Body of pancreas (tissue), 4 donors: ENCODE measurements at regions not wholly inside any gene's neighbourhood (a gene's known extent, or its start where the extent isn't known, plus 50 kb on each side); places are given as distances from the start of the nearest gene placed in this dataset.
A peak's percentile ranks its signal among the peaks of the same experiment; 100 is the strongest.
"Not testable (repeated sequence)": the region's sequence is repeated elsewhere in the genome, so short reads cannot be mapped to it uniquely, and the experiment has no call there.

Source experiments
- ATAC-seq: fragments of 150-250 bp; one replicate; pipeline ENCODE4 v1.9.1; 2016
- DNase-seq, 4 donors: peaks; one replicate each; pipeline ENCODE4 v3.0.0-alpha.2; 2019
- H3K27ac ChIP-seq, 4 donors: fragments of 200-600 bp; sonication (generic); 1 replicate in 3 of 4; 2 replicates in 1 of 4; pipeline versions ENCODE4 v1.5.1 to v1.6.1; 2016 to 2019; ENCODE audit warnings: mild to moderate bottlenecking in 1 of 4, mixed read lengths in 1 of 4, moderate library complexity in 1 of 4
- H3K27me3 ChIP-seq, 2 donors: fragments of 200-600 bp; sonication (generic); one replicate each; pipeline ENCODE4 v1.6.0; 2016; ENCODE audit warnings: mild to moderate bottlenecking in 1 of 2
- H3K36me3 ChIP-seq, 2 donors: fragments of 200-600 bp; sonication (generic); replicated peaks in 1 of 2; 2 replicates each; pipeline ENCODE4 v1.5.1; 2016; ENCODE audit warnings: low read depth in 2 of 2; ENCODE audit not compliant: insufficient read depth in 1 of 2
- H3K4me1 ChIP-seq: fragments of 200-600 bp; sonication (generic); one replicate; pipeline ENCODE4 v1.6.0; 2016
- H3K4me3 ChIP-seq, 2 donors: fragments of 200-600 bp; sonication (generic); 1 replicate in 1 of 2; 2 replicates in 1 of 2; pipeline ENCODE4 v1.5.1; 2016 to 2019
- H3K9me3 ChIP-seq, 3 donors: fragments of 200-600 bp; sonication (generic); 1 replicate in 2 of 3; 2 replicates in 1 of 3; pipeline ENCODE4 v1.5.1; 2016
- CTCF ChIP-seq, 7 experiments: fragments of 450-650 bp in 4 of 7; fragments of 200-600 bp in 3 of 7; sonication (generic) in 3 of 7; IDR thresholded peaks; one replicate each; pipeline ENCODE4 v1.5.1; 2016 to 2019; ENCODE audit warnings: antibody characterized with exemption in 7 of 7
- POLR2A ChIP-seq, 3 donors: fragments of 450-650 bp; IDR thresholded peaks; one replicate each; pipeline ENCODE4 v1.6.1; 2016; ENCODE audit warnings: antibody characterized with exemption in 3 of 3, mild to moderate bottlenecking in 2 of 3
- WGBS, 2 donors: methylation state at CpG; one replicate each; pipeline ENCODE4 v1.1.5; 2017; 5-methylcytosine and 5-hydroxymethylcytosine counted together
- intact Hi-C: fragments of 100-400 bp; cut with DNase I; formaldehyde crosslinking; loops from one replicate; pipeline ENCODE4 v1.15.1; 2023

- no peaks in the 10 kb centered on the region for H3K27me3 ChIP-seq
- intact Hi-C loops = no loop called here
- ATAC-seq (no peak), DNase-seq (no peak)
- H3K9me3 ChIP-seq = no peaks in the 10 kb centered on the region
- no peak overlapping the region for H3K27ac ChIP-seq
- H3K4me3 ChIP-seq = no peak overlapping the region
- WGBS, 2 donors = 51 to 58% methylated on average over 4 of the region's 4 CpGs
- H3K36me3 ChIP-seq = no peaks in the 10 kb centered on the region
- no peaks in the 10 kb centered on the region for H3K4me1 ChIP-seq
- TF ChIP-seq POLR2A (IDR thresholded peaks at IDR 0.05) (no peak), CTCF (IDR thresholded peaks at IDR 0.05) (no peak)
Observed at GRCh38 chr16:77093309-77093708, 97.7 kb upstream of the MON1B start.

GRCh38 chr16:77093999-77094398 lies 97.0 kb upstream of the MON1B start:
- Histone ChIP-seq H3K36me3 (no peaks in the 10 kb centered on the region), H3K27ac (no peak overlapping the region), H3K27me3 (no peaks in the 10 kb centered on the region), H3K4me1 (no peaks in the 10 kb centered on the region), H3K9me3 (no peaks in the 10 kb centered on the region), H3K4me3 (no peak overlapping the region)
- ATAC-seq (no peak), DNase-seq (no peak)
- TF ChIP-seq POLR2A (IDR thresholded peaks at IDR 0.05) (no peak), CTCF (IDR thresholded peaks at IDR 0.05) (no peak)
- intact Hi-C loops = no loop called here
- 66 to 73% methylated on average over 2 of the region's 2 CpGs for WGBS, 2 donors

GRCh38 chr16:77111056-77111565 lies 79.9 kb upstream of the MON1B start:
- no peaks in the 10 kb centered on the region for H3K4me1 ChIP-seq
- DNase-seq (no peak), ATAC-seq (no peak)
- no peaks in the 10 kb centered on the region for H3K36me3 ChIP-seq
- TF ChIP-seq POLR2A (IDR thresholded peaks at IDR 0.05) (no peak), CTCF (IDR thresholded peaks at IDR 0.05) (no peak)
- 58 to 71% methylated on average over 2 of the region's 2 CpGs for WGBS, 2 donors
- H3K9me3 ChIP-seq = no peaks in the 10 kb centered on the region
- H3K27me3 ChIP-seq = no peaks in the 10 kb centered on the region
- H3K4me3 ChIP-seq = no peak overlapping the region
- intact Hi-C loops = no loop called here
- H3K27ac ChIP-seq = no peak overlapping the region

- H3K36me3 ChIP-seq = no peaks in the 10 kb centered on the region
- H3K27ac ChIP-seq = no peak overlapping the region
- no peaks in the 10 kb centered on the region for H3K4me1 ChIP-seq
- ATAC-seq (no peak), DNase-seq (no peak)
- no peaks in the 10 kb centered on the region for H3K9me3 ChIP-seq
- intact Hi-C loops = no loop called here
- no peak for TF ChIP-seq CTCF (IDR thresholded peaks at IDR 0.05)
- TF ChIP-seq POLR2A (IDR thresholded peaks at IDR 0.05) = no peak
- 59 to 62% methylated on average over 2 of the region's 2 CpGs for WGBS, 2 donors
- H3K27me3 ChIP-seq = no peaks in the 10 kb centered on the region
- H3K4me3 ChIP-seq = no peak overlapping the region
Observed at GRCh38 chr16:77112746-77113145, 78.2 kb upstream of the MON1B start.

- Histone ChIP-seq H3K27me3 (no peaks in the 10 kb centered on the region), H3K27ac (no peak overlapping the region), H3K4me1 (no peaks in the 10 kb centered on the region), H3K9me3 (no peaks in the 10 kb centered on the region), H3K36me3 (no peaks in the 10 kb centered on the region), H3K4me3 (no peak overlapping the region)
- WGBS, 2 donors = 42 to 55% methylated on average over 3 of the region's 3 CpGs
- DNase-seq = peak in 3 of 4 donors; percentile 8 to 14 (median 13)
- TF ChIP-seq POLR2A (IDR thresholded peaks at IDR 0.05) (no peak), CTCF (IDR thresholded peaks at IDR 0.05) (no peak)
- intact Hi-C loops = no loop called here
- ATAC-seq = no peak
Observed at GRCh38 chr16:77113835-77114234, 77.2 kb upstream of the MON1B start.

GRCh38 chr16:77114361-77114760 lies 76.6 kb upstream of the MON1B start:
- H3K9me3 ChIP-seq, H3K27ac ChIP-seq, DNase-seq, H3K4me3 ChIP-seq, intact Hi-C loops, H3K36me3 ChIP-seq, ATAC-seq, H3K4me1 ChIP-seq, H3K27me3 ChIP-seq: not testable (repeated sequence)
- 77 to 83% methylated on average over 4 of the region's 4 CpGs for WGBS, 2 donors
